ENCODE measurements at regions not wholly inside any gene's neighbourhood (a gene's known extent, or its start where the extent isn't known, plus 50 kb on each side); places are given as distances from the start of the nearest gene placed in this dataset.

DNA sequence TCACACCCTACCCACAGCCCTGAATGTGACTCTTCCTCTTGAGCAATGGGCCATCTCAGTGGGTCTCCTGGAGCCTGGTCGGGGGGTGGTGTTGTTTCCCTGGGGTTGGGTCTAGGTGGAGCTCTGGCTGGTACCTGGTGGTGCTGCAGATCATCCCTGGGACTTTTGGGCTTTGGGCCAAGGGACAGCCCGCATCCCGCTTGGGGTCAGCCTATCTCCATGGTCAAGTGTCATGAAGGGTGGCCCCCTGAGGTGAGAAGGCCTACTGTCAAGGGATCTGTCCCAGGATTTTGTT is 202.0 kb downstream of the UBE3A start:
- no peak for DNase-seq (ENCODE audit: low read depth)
- TF ChIP-seq, protein P1, sequence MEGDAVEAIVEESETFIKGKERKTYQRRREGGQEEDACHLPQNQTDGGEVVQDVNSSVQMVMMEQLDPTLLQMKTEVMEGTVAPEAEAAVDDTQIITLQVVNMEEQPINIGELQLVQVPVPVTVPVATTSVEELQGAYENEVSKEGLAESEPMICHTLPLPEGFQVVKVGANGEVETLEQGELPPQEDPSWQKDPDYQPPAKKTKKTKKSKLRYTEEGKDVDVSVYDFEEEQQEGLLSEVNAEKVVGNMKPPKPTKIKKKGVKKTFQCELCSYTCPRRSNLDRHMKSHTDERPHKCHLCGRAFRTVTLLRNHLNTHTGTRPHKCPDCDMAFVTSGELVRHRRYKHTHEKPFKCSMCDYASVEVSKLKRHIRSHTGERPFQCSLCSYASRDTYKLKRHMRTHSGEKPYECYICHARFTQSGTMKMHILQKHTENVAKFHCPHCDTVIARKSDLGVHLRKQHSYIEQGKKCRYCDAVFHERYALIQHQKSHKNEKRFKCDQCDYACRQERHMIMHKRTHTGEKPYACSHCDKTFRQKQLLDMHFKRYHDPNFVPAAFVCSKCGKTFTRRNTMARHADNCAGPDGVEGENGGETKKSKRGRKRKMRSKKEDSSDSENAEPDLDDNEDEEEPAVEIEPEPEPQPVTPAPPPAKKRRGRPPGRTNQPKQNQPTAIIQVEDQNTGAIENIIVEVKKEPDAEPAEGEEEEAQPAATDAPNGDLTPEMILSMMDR (conservative IDR thresholded peaks at IDR 0.05; ENCODE audit: low read length), result no peak
- no peak overlapping the region for H3K4me3 ChIP-seq (ENCODE audit: low read length)

DNA sequence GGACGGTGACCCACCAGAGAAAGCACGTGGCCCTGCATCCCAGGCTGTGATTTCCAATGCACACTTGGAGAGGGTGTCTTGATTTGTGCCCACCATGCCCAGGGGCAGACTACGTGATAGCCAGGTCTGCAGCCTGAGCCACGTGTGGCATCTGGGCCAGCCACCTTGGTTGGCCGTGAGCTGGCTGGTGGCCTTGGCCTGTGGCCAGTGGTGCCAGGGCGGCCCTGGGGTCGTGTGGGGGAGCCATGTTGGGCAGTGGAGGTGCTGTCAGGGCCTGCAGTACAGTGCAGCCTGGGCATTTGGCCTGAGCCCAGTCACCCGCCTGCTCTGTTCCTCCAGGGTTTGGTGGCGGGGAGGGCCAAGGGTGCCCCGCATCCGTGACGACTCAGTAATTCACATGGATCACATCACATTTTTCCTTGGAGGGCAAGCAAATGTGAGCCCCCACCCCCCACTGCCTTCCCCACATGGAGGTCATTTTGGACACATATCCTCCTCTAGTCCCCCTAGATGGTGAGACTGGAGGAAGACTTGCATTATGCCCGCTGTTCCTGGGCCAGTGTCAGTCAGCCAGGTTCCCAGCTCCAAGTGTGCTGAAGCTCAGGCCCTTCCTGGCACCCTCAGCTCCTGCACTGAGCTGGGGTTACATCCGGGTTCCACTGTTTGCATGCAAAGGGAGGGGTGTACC is 201.4 kb downstream of the UBE3A start:
- H3K4me3 ChIP-seq (ENCODE audit: low read length), result no peak overlapping the region
- TF ChIP-seq, protein P1 (conservative IDR thresholded peaks at IDR 0.05; ENCODE audit: low read length), result no peak
- no peak for DNase-seq (ENCODE audit: low read depth)

DNA sequence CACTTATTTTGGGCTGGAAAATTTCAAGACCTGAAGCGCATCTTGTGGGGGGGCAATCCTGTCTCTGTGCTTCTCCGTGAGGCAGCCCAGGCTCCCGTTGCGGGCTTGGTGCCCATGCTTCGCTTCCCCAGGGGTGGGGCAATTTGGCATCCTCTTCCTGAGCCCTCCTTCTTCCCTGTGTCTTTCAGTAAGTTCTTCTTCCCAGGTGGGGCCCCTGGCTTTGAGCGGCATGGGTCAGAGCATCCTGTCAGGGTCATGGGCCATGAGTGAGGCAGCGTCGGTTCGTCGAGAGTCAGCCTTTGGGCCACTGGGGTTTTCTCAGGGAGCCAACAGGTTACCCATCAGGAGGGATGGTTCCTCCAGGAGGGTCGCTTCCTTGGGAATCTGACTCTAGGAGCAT is 200.7 kb downstream of the UBE3A start:
- TF ChIP-seq, protein P1 (conservative IDR thresholded peaks at IDR 0.05; ENCODE audit: low read length), result no peak
- no peak overlapping the region for H3K4me3 ChIP-seq (ENCODE audit: low read length)
- DNase-seq (ENCODE audit: low read depth), result no peak

DNA sequence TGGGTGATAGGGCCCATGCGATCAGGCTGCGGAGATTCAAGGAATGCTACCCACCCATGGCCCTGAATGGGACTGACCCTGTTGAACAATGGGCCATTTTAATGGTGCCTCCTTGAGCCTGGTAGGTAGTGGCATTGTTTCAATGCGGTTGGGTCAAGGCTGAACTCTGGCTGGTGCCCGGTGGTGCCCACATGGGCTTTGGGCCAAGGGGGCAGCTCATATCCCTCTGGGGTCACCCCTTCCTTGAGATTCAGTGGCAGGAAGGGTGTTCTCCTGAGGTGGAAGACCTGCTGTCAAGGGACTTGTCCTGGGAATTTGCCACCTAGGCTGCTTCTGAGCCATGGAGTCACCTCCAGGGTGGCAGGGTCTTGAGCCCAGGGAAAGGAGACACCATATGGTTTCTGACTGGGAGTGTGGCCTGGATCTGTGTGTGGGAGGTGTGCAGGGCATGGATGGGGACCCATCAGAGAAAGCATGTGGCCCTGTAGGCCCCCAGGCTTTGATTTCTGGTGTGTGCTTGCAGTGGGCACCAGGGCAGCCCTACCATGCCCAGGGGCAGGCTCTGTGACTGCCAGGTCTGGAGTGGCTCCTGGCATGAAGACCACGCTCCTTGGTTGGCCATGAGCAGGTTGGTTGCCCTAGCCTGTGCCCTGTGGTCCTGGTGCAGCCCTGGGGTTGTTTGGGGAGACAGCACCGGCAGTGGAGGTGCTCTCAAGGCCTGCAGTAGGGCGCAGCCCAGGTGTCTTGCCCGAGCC is 199.9 kb downstream of the UBE3A start:
- DNase-seq (ENCODE audit: low read depth), result no peak
- H3K4me3 ChIP-seq (ENCODE audit: low read length), result no peak overlapping the region
- TF ChIP-seq, protein P1 (conservative IDR thresholded peaks at IDR 0.05; ENCODE audit: low read length), result no peak

DNA sequence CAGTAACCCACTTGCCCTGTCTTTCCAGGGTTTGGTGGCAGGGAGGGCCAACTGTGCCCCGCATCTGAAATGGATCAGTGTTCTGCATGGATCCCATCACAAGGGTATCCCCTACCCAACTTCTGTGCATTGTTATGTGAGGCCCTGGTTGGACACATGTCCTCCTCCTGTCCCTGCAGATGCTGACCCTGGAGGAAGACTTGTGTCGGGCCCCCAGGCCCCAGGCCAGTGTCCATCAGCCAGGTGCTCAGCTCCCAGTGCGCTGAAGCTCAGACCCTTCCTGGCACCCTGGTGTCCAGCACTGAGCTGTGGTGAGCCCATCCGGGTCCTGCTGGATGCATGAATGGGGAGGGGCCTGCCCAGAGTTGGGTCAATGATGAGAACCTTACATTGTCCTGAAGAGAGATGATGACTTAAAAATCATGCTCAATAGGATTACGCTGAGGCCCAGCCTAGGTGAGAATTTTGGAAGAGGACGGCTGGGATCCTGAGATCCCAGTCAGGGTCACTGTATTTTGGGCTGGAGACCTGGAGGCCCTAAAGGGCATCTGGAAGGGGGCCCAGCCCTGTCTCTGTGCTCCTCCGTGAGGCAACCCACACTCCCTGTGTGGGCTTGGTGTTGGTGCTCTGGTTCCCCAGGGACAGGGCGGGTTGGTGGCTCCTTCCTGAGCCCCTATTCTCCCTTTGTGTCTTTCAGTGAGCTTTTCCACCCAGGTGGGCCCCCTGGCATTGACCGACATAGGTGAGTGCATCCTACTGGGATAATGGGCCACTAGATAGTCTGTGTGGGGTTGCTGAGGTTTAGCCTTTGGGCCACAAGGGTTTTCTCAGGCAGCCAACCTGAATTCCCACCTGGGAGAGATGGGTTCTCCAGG is 199.1 kb downstream of the UBE3A start:
- TF ChIP-seq, protein P1 (conservative IDR thresholded peaks at IDR 0.05; ENCODE audit: low read length), result no peak
- no peak for DNase-seq (ENCODE audit: low read depth)
- no peak overlapping the region for H3K4me3 ChIP-seq (ENCODE audit: low read length)

DNA sequence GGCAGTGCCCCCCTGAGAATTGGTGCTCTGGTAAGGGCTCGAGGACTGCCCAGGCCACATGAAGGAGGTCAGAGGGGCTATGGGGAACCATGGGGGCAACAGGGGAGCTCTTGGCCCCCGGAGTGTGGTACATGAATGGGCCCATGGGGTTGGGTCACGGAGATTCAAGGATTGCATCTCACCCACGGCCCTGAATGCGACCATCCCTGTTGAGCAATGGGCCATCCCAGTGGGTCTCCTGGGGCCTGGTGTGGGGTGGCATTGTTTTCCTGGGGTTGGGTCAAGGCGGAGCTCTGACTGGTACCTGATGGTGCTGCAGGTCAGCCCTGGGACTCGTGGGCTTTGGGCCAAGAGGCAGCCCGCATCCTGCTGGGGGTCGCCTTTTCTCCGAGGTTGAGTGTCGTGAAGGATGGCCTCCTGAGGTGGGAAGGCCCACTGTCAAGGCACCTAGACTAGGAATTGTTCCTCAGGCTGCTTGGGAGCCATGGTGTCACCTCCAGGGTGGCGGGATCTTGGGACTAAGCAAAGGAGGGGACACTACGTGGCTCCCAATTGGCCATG is 198.3 kb downstream of the UBE3A start:
- no peak overlapping the region for H3K4me3 ChIP-seq (ENCODE audit: low read length)
- no peak for DNase-seq (ENCODE audit: low read depth)
- TF ChIP-seq, protein P1 (conservative IDR thresholded peaks at IDR 0.05; ENCODE audit: low read length), result no peak
